IMR-90 (cell line): ENCODE measurements at regions not wholly inside any gene's neighbourhood (a gene's known extent, or its start where the extent isn't known, plus 50 kb on each side); places are given as distances from the start of the nearest gene placed in this dataset.

Experiments used
- CEBPB ChIP-seq: IDR thresholded peaks from 2 replicates; pipeline ENCODE4 v1.6.1; 2012; ENCODE audit warnings: low read depth, low read length, improper control_type of control experiment
- POLR2A ChIP-seq: IDR thresholded peaks from 2 replicates; pipeline ENCODE4 v1.6.1; 2012; ENCODE audit warnings: mild to moderate bottlenecking, low read depth, low read length
- RAD21 ChIP-seq: IDR thresholded peaks from 2 replicates; pipeline ENCODE4 v1.6.1; 2012; ENCODE audit warnings: low read length, improper control_type of control experiment
- SMC3 ChIP-seq: fragments of 150-350 bp; IDR thresholded peaks from 2 replicates; pipeline ENCODE4 v1.6.1; 2016; ENCODE audit warnings: low read depth, mild to moderate bottlenecking, antibody characterized with exemption, low read length, moderate library complexity
- TF ChIP-seq, protein P1 (sequence below): conservative IDR thresholded peaks from 2 replicates; pipeline ENCODE4 v1.5.1; 2012; ENCODE audit warnings: mild to moderate bottlenecking, low read depth, low read length, improper control_type of control experiment
- TF ChIP-seq, protein P2 (sequence below): fragments of 150-350 bp; IDR thresholded peaks from 2 replicates; pipeline ENCODE4 v1.6.1; 2017; ENCODE audit warnings: mild to moderate bottlenecking, antibody characterized with exemption, low read length, low read depth
- TF ChIP-seq, protein P3 (sequence below): fragments of 150-350 bp; IDR thresholded peaks from 2 replicates; pipeline ENCODE4 v1.6.1; 2016; ENCODE audit warnings: low read depth, mild to moderate bottlenecking, low read length, moderate library complexity, borderline replicate concordance

DNA sequence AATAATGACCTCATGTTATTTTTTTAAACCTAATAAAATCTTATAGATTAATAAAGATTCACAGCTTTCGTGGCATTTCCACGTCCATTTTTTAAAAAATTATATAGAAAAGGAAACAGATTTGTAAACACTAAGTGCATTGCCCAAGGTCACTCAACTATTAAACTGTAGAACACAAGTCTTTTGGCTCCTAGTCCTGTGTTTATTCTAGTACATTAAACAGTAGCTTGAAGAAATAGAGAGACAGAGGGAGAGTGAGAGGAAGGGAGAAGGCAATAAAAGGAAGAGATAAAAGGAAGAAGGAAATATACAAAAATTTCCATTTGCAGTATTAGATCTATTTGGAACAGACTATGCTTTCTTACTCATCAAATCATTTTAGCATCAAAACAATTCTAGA lies 586.7 kb upstream of the CITED2 start:
- TF ChIP-seq, protein P1, sequence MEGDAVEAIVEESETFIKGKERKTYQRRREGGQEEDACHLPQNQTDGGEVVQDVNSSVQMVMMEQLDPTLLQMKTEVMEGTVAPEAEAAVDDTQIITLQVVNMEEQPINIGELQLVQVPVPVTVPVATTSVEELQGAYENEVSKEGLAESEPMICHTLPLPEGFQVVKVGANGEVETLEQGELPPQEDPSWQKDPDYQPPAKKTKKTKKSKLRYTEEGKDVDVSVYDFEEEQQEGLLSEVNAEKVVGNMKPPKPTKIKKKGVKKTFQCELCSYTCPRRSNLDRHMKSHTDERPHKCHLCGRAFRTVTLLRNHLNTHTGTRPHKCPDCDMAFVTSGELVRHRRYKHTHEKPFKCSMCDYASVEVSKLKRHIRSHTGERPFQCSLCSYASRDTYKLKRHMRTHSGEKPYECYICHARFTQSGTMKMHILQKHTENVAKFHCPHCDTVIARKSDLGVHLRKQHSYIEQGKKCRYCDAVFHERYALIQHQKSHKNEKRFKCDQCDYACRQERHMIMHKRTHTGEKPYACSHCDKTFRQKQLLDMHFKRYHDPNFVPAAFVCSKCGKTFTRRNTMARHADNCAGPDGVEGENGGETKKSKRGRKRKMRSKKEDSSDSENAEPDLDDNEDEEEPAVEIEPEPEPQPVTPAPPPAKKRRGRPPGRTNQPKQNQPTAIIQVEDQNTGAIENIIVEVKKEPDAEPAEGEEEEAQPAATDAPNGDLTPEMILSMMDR, result no peak
- TF ChIP-seq CEBPB (no peak), POLR2A (no peak), RAD21 (no peak), SMC3 (no peak)
- TF ChIP-seq, protein P2, sequence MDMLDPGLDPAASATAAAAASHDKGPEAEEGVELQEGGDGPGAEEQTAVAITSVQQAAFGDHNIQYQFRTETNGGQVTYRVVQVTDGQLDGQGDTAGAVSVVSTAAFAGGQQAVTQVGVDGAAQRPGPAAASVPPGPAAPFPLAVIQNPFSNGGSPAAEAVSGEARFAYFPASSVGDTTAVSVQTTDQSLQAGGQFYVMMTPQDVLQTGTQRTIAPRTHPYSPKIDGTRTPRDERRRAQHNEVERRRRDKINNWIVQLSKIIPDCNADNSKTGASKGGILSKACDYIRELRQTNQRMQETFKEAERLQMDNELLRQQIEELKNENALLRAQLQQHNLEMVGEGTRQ, result no peak
- TF ChIP-seq, protein P3, sequence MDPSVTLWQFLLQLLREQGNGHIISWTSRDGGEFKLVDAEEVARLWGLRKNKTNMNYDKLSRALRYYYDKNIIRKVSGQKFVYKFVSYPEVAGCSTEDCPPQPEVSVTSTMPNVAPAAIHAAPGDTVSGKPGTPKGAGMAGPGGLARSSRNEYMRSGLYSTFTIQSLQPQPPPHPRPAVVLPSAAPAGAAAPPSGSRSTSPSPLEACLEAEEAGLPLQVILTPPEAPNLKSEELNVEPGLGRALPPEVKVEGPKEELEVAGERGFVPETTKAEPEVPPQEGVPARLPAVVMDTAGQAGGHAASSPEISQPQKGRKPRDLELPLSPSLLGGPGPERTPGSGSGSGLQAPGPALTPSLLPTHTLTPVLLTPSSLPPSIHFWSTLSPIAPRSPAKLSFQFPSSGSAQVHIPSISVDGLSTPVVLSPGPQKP, result no peak
